ENCODE measurements at regions not wholly inside any gene's neighbourhood (a gene's known extent, or its start where the extent isn't known, plus 50 kb on each side); places are given as distances from the start of the nearest gene placed in this dataset.

GRCh38 chr4:188717661-188718060, 578.4 kb downstream of the TRIML1 start:
- H3K27me3 ChIP-seq (ENCODE audit: control insufficient read depth, low read length) = no peaks in the 10 kb centered on the region
- H3K79me2 ChIP-seq (ENCODE audit: control insufficient read depth, low read length) = no peaks in the 10 kb centered on the region
- no peaks in the 10 kb centered on the region for H3F3A ChIP-seq (ENCODE audit: control insufficient read depth, insufficient read depth)
- H3K9me3 ChIP-seq (ENCODE audit: control insufficient read depth, insufficient read depth, low read length) = no peaks in the 10 kb centered on the region
- no peaks in the 10 kb centered on the region for H3K36me3 ChIP-seq (ENCODE audit: control insufficient read depth, low read length)
- no peak for TF ChIP-seq EZH2phosphoT487 (IDR thresholded peaks at IDR 0.05; ENCODE audit: borderline replicate concordance, low read length)
- TF ChIP-seq, protein P1, sequence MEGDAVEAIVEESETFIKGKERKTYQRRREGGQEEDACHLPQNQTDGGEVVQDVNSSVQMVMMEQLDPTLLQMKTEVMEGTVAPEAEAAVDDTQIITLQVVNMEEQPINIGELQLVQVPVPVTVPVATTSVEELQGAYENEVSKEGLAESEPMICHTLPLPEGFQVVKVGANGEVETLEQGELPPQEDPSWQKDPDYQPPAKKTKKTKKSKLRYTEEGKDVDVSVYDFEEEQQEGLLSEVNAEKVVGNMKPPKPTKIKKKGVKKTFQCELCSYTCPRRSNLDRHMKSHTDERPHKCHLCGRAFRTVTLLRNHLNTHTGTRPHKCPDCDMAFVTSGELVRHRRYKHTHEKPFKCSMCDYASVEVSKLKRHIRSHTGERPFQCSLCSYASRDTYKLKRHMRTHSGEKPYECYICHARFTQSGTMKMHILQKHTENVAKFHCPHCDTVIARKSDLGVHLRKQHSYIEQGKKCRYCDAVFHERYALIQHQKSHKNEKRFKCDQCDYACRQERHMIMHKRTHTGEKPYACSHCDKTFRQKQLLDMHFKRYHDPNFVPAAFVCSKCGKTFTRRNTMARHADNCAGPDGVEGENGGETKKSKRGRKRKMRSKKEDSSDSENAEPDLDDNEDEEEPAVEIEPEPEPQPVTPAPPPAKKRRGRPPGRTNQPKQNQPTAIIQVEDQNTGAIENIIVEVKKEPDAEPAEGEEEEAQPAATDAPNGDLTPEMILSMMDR (IDR thresholded peaks at IDR 0.05; ENCODE audit: low read depth, low read length, poor library complexity, severe bottlenecking) = no peak
- H3K4me1 ChIP-seq (ENCODE audit: control insufficient read depth, low read length) = no peaks in the 10 kb centered on the region
- no peak overlapping the region for H3K4me3 ChIP-seq (ENCODE audit: low read length)
- no peak overlapping the region for H3K4me2 ChIP-seq (ENCODE audit: low read length)
- H3K27ac ChIP-seq (ENCODE audit: low read depth, low read length) = no peak overlapping the region
- H4K20me1 ChIP-seq (ENCODE audit: control insufficient read depth, insufficient read depth, low read depth, low read length) = no peaks in the 10 kb centered on the region
- no peaks in the 10 kb centered on the region for H3K9me2 ChIP-seq (replicated peaks; ENCODE audit: control insufficient read depth, low read length)

- Histone ChIP-seq H3K36me3 (ENCODE audit: control insufficient read depth, low read length) (no peaks in the 10 kb centered on the region), H3K79me2 (ENCODE audit: control insufficient read depth, low read length) (no peaks in the 10 kb centered on the region), H3K4me2 (ENCODE audit: low read length) (no peak overlapping the region), H3K9me2 (replicated peaks; ENCODE audit: control insufficient read depth, low read length) (no peaks in the 10 kb centered on the region), H4K20me1 (ENCODE audit: control insufficient read depth, insufficient read depth, low read depth, low read length) (no peaks in the 10 kb centered on the region), H3K4me1 (ENCODE audit: control insufficient read depth, low read length) (no peaks in the 10 kb centered on the region), H3K4me3 (ENCODE audit: low read length) (no peak overlapping the region), H3K9me3 (ENCODE audit: control insufficient read depth, insufficient read depth, low read length) (no peaks in the 10 kb centered on the region), H3K27me3 (ENCODE audit: control insufficient read depth, low read length) (no peaks in the 10 kb centered on the region), H3F3A (ENCODE audit: control insufficient read depth, insufficient read depth) (no peaks in the 10 kb centered on the region), H3K27ac (ENCODE audit: low read depth, low read length) (no peak overlapping the region)
- TF ChIP-seq, protein P1 (IDR thresholded peaks at IDR 0.05; ENCODE audit: low read depth, low read length, poor library complexity, severe bottlenecking) = no peak
- TF ChIP-seq EZH2phosphoT487 (IDR thresholded peaks at IDR 0.05; ENCODE audit: borderline replicate concordance, low read length) = no peak
Measured at GRCh38 chr4:188719794-188720193, 580.6 kb downstream of the TRIML1 start.

DNA sequence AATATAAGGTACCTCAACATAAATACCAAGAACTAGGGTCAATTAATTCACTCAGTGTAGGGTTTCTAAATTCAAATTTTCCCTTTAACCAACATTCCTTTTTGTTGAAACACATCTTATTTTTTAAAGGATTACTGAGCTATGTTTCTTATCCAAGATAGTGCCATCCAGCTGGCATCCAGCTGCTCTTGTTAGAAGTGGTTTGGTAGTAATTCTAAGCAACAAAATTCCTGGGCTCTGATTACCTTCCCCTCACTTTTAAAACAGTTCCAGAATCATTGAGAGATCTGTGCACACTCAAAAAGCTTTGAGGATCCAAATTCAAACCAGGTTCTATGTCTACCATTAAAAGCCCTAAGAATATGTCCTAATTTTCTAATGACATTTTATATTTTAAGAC, 583.7 kb downstream of the TRIML1 start:
- H3K79me2 ChIP-seq (ENCODE audit: control insufficient read depth, low read length) = no peaks in the 10 kb centered on the region
- no peaks in the 10 kb centered on the region for H3K27me3 ChIP-seq (ENCODE audit: control insufficient read depth, low read length)
- no peaks in the 10 kb centered on the region for H4K20me1 ChIP-seq (ENCODE audit: control insufficient read depth, insufficient read depth, low read depth, low read length)
- no peaks in the 10 kb centered on the region for H3K9me3 ChIP-seq (ENCODE audit: control insufficient read depth, insufficient read depth, low read length)
- H3K9me2 ChIP-seq (replicated peaks; ENCODE audit: control insufficient read depth, low read length) = no peaks in the 10 kb centered on the region
- TF ChIP-seq, protein P1 (IDR thresholded peaks at IDR 0.05; ENCODE audit: low read depth, low read length, poor library complexity, severe bottlenecking) = no peak
- TF ChIP-seq EZH2phosphoT487 (IDR thresholded peaks at IDR 0.05; ENCODE audit: borderline replicate concordance, low read length) = no peak
- H3K4me3 ChIP-seq (ENCODE audit: low read length) = no peak overlapping the region
- H3K4me1 ChIP-seq (ENCODE audit: control insufficient read depth, low read length) = no peaks in the 10 kb centered on the region
- no peak overlapping the region for H3K4me2 ChIP-seq (ENCODE audit: low read length)
- H3F3A ChIP-seq (ENCODE audit: control insufficient read depth, insufficient read depth) = no peaks in the 10 kb centered on the region
- no peak overlapping the region for H3K27ac ChIP-seq (ENCODE audit: low read depth, low read length)
- no peaks in the 10 kb centered on the region for H3K36me3 ChIP-seq (ENCODE audit: control insufficient read depth, low read length)

DNA sequence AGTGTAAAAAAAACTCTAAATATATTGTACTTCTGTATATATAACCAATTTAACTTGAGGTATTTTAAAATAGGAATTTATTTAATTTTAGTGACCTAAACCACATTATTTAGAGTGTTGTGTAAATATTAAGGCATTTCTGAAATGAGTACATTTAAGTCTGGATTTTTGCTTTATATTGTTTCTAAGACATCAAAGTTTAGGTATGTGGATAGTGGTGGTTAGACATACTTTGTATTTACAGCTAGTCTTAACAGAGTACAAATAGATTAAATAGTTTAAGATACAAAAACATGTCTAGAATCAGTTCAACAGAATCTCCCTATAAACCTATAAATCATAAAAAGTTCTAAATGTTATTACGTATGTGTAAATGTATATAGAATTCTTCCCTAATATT, 588.5 kb downstream of the TRIML1 start:
- Histone ChIP-seq H3K4me1 (ENCODE audit: control insufficient read depth, low read length) (no peaks in the 10 kb centered on the region), H3K79me2 (ENCODE audit: control insufficient read depth, low read length) (no peaks in the 10 kb centered on the region), H3K4me2 (ENCODE audit: low read length) (no peak overlapping the region), H3K36me3 (ENCODE audit: control insufficient read depth, low read length) (no peaks in the 10 kb centered on the region), H3K27ac (ENCODE audit: low read depth, low read length) (no peak overlapping the region), H4K20me1 (ENCODE audit: control insufficient read depth, insufficient read depth, low read depth, low read length) (no peaks in the 10 kb centered on the region), H3K9me3 (ENCODE audit: control insufficient read depth, insufficient read depth, low read length) (no peaks in the 10 kb centered on the region), H3K27me3 (ENCODE audit: control insufficient read depth, low read length) (no peaks in the 10 kb centered on the region), H3F3A (ENCODE audit: control insufficient read depth, insufficient read depth) (no peaks in the 10 kb centered on the region), H3K4me3 (ENCODE audit: low read length) (no peak overlapping the region), H3K9me2 (replicated peaks; ENCODE audit: control insufficient read depth, low read length) (no peaks in the 10 kb centered on the region)
- TF ChIP-seq EZH2phosphoT487 (IDR thresholded peaks at IDR 0.05; ENCODE audit: borderline replicate concordance, low read length) = no peak
- TF ChIP-seq, protein P1 (IDR thresholded peaks at IDR 0.05; ENCODE audit: low read depth, low read length, poor library complexity, severe bottlenecking) = no peak

All from DOHH2 (cell line).